Motor neuron (in vitro differentiated cells): ENCODE measurements at regions not wholly inside any gene's neighbourhood (a gene's known extent, or its start where the extent isn't known, plus 50 kb on each side); places are given as distances from the start of the nearest gene placed in this dataset.

Experiments used
- ATAC-seq, 8 experiments: fragments of 200-7000 bp; cut with Tn5 transposase; replicated peaks in 6 of 8; 2 replicates each; pipeline ENCODE4 v1.8.0; 2021; ENCODE audit warnings: mild to moderate bottlenecking in 8 of 8, moderate library complexity in 8 of 8
- H3K27ac ChIP-seq, 2 donors: fragments of 250-450 bp; sonication (Bioruptor Pico); 2 replicates each; pipeline ENCODE4 v1.9.0; 2021; ENCODE audit warnings: antibody characterized with exemption in 2 of 2, mild to moderate bottlenecking in 2 of 2, moderate library complexity in 1 of 2
- H3K4me1 ChIP-seq, 2 donors: fragments of 250-450 bp; sonication (Bioruptor Pico); replicated peaks in 1 of 2; 2 replicates each; pipeline ENCODE4 v1.6.1; 2021; ENCODE audit warnings: antibody characterized with exemption in 2 of 2, mild to moderate bottlenecking in 2 of 2, moderate library complexity in 1 of 2
- H3K4me3 ChIP-seq, 5 donors: fragments of 250-450 bp; sonication (Bioruptor Pico); 2 replicates each; pipeline ENCODE4 v1.9.0; 2021; ENCODE audit warnings: antibody characterized with exemption in 5 of 5, mild to moderate bottlenecking in 5 of 5, moderate library complexity in 4 of 5
- WGBS, 10 experiments: fragments of 450-650 bp; shearing (Covaris generic); methylation state at CpG; one replicate each; pipeline ENCODE4 v1.0.0; 2022; 5-methylcytosine and 5-hydroxymethylcytosine counted together
- in situ Hi-C, 9 experiments: fragments of 400-800 bp; cut with MboI; loops; one replicate each; pipeline ENCODE4 v1.15.0; 2021; ENCODE audit warnings: low sequenced_read_pairs in 9 of 9, low pct_unique_long_range_greater_than_20kb in 2 of 9; ENCODE audit not compliant: unreplicated experiment in 9 of 9

GRCh38 chr2:74745766-74746165 is 88.2 kb upstream of the HK2 start:
- ATAC-seq: no peak
- in situ Hi-C loops: no loop called here
- Histone ChIP-seq H3K27ac (no peak overlapping the region), H3K4me1 (peaks cover 13 to 14% of the 10 kb centered on the region in 2 donors), H3K4me3 (no peak overlapping the region)
- 0 to 83% (median 37%) methylated on average over 1 to 8 of the region's 8 CpGs; no CpG with 5 or more reads in 4 of the 10 experiments for WGBS, 10 experiments

- no peak for ATAC-seq
- in situ Hi-C loops: no loop called here
- WGBS, 10 experiments: 40 to 100% (median 75%) methylated on average over 1 to 2 of the region's 2 CpGs; no CpG with 5 or more reads in 5 of the 10 experiments
Observed at GRCh38 chr2:74746480-74746879, 87.4 kb upstream of the HK2 start.

GRCh38 chr2:74747411-74748080 is 86.4 kb upstream of the HK2 start:
- 0 to 100% (median 80%) methylated on average over 1 to 4 of the region's 7 CpGs; no CpG with 5 or more reads in 5 of the 10 experiments for WGBS, 10 experiments
- no peaks in the 10 kb centered on the region for H3K4me1 ChIP-seq
- no peak overlapping the region for H3K4me3 ChIP-seq
- in situ Hi-C loops: no loop called here
- ATAC-seq: no peak
- H3K27ac ChIP-seq: no peak overlapping the region

More at GRCh38 chr2:74746480-74746879, 87.4 kb upstream of the HK2 start:
- peaks cover 6 to 7% of the 10 kb centered on the region in 2 donors for H3K4me1 ChIP-seq
- no peak overlapping the region for H3K4me3 ChIP-seq
- no peak overlapping the region for H3K27ac ChIP-seq

GRCh38 chr2:74748665-74749064 is 85.3 kb upstream of the HK2 start:
- H3K27ac ChIP-seq: no peak overlapping the region
- WGBS, 10 experiments: 60 to 100% (median 93%) methylated on average over 1 to 3 of the region's 3 CpGs; no CpG with 5 or more reads in 2 of the 10 experiments
- no peak for ATAC-seq
- H3K4me3 ChIP-seq: no peak overlapping the region
- in situ Hi-C loops: no loop called here
- no peaks in the 10 kb centered on the region for H3K4me1 ChIP-seq

- 36 to 90% (median 76%) methylated on average over 1 to 3 of the region's 3 CpGs; no CpG with 5 or more reads in 5 of the 10 experiments for WGBS, 10 experiments
- in situ Hi-C loops: no loop called here
- ATAC-seq: no peak
- no peak overlapping the region for H3K4me3 ChIP-seq
- no peak overlapping the region for H3K27ac ChIP-seq
- H3K4me1 ChIP-seq: no peaks in the 10 kb centered on the region
Observed at GRCh38 chr2:74749432-74749831, 84.5 kb upstream of the HK2 start.

GRCh38 chr2:74751981-74752851 is 81.7 kb upstream of the HK2 start:
- Histone ChIP-seq H3K4me3 (no peak overlapping the region), H3K4me1 (no peaks in the 10 kb centered on the region), H3K27ac (no peak overlapping the region)
- 17 to 100% (median 80%) methylated on average over 1 to 4 of the region's 4 CpGs for WGBS, 10 experiments
- no peak for ATAC-seq
- in situ Hi-C loops: no loop called here

GRCh38 chr2:74755386-74755785 is 78.5 kb upstream of the HK2 start:
- ATAC-seq: no peak
- Histone ChIP-seq H3K4me1 (no peaks in the 10 kb centered on the region), H3K27ac (no peak overlapping the region), H3K4me3 (no peak overlapping the region)
- in situ Hi-C loops: no loop called here
- 31 to 96% (median 83%) methylated on average over 2 to 4 of the region's 4 CpGs; no CpG with 5 or more reads in 1 of the 10 experiments for WGBS, 10 experiments

- no peak for ATAC-seq
- Histone ChIP-seq H3K27ac (no peak overlapping the region), H3K4me1 (no peaks in the 10 kb centered on the region), H3K4me3 (no peak overlapping the region)
- in situ Hi-C loops: no loop called here
Observed at GRCh38 chr2:74756356-74756890, 77.5 kb upstream of the HK2 start.

GRCh38 chr2:74759986-74760385 is 73.9 kb upstream of the HK2 start:
- in situ Hi-C loops: no loop called here
- ATAC-seq: no peak
- H3K4me1 ChIP-seq: peaks cover 0 to 3% of the 10 kb centered on the region in 2 donors
- no peak overlapping the region for H3K4me3 ChIP-seq
- H3K27ac ChIP-seq: no peak overlapping the region

GRCh38 chr2:74760875-74761630 is 72.9 kb upstream of the HK2 start:
- in situ Hi-C loops: no loop called here
- WGBS, 10 experiments: 46 to 100% (median 85%) methylated on average over 1 to 6 of the region's 6 CpGs
- no peak overlapping the region for H3K4me3 ChIP-seq
- peaks cover 0 to 3% of the 10 kb centered on the region in 2 donors for H3K4me1 ChIP-seq
- no peak for ATAC-seq
- H3K27ac ChIP-seq: no peak overlapping the region

- peak in 1 of 8 experiments; percentile 67 for ATAC-seq
- WGBS, 10 experiments: 57 to 100% (median 88%) methylated on average over 1 to 3 of the region's 3 CpGs; no CpG with 5 or more reads in 2 of the 10 experiments
- Histone ChIP-seq H3K4me3 (no peak overlapping the region), H3K27ac (no peak overlapping the region), H3K4me1 (peaks cover 0 to 3% of the 10 kb centered on the region in 2 donors)
- in situ Hi-C loops: no loop called here
Observed at GRCh38 chr2:74762789-74763188, 71.1 kb upstream of the HK2 start.

- H3K4me1 ChIP-seq: peaks cover 0 to 3% of the 10 kb centered on the region in 2 donors
- ATAC-seq: no peak
- in situ Hi-C loops: no loop called here
- no peak overlapping the region for H3K4me3 ChIP-seq
- H3K27ac ChIP-seq: no peak overlapping the region
Observed at GRCh38 chr2:74763962-74764428, 69.9 kb upstream of the HK2 start.
